22Rv1 (cell line): ENCODE measurements at regions not wholly inside any gene's neighbourhood (a gene's known extent, or its start where the extent isn't known, plus 50 kb on each side); places are given as distances from the start of the nearest gene placed in this dataset.

Source experiments
- ZFX ChIP-seq: fragments of 450-650 bp; IDR thresholded peaks from 2 replicates; pipeline ENCODE4 v1.6.1; 2017; ENCODE audit warnings: antibody characterized with exemption, borderline replicate concordance
- TF ChIP-seq, protein P1 (sequence below): fragments of 450-650 bp; IDR thresholded peaks from 2 replicates; pipeline ENCODE4 v1.5.1; 2017; ENCODE audit warnings: mild to moderate bottlenecking

DNA sequence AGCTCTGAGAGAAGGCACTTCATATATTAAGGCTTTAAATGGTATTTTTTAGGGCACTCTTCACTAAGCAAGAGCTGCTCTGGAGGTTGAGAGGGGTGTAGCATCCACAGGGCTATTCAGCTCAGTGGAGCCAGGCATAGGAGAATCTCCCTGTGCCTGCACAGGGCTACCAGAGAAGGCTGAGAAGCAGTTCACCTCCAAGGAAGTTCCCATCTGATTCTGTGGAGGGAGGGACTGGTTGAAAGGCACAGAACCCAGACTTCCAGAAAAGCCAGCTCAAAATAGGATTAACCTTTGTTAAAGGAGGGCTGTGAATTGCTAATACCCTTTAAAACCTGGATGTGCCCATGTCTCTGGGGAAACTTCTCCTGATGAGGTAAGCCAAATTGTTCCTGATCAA is 304.5 kb downstream of the TTLL7 start:
- TF ChIP-seq, protein P1, sequence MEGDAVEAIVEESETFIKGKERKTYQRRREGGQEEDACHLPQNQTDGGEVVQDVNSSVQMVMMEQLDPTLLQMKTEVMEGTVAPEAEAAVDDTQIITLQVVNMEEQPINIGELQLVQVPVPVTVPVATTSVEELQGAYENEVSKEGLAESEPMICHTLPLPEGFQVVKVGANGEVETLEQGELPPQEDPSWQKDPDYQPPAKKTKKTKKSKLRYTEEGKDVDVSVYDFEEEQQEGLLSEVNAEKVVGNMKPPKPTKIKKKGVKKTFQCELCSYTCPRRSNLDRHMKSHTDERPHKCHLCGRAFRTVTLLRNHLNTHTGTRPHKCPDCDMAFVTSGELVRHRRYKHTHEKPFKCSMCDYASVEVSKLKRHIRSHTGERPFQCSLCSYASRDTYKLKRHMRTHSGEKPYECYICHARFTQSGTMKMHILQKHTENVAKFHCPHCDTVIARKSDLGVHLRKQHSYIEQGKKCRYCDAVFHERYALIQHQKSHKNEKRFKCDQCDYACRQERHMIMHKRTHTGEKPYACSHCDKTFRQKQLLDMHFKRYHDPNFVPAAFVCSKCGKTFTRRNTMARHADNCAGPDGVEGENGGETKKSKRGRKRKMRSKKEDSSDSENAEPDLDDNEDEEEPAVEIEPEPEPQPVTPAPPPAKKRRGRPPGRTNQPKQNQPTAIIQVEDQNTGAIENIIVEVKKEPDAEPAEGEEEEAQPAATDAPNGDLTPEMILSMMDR: no peak
- no peak for TF ChIP-seq ZFX
